B cell (primary cell): ENCODE measurements at regions not wholly inside any gene's neighbourhood (a gene's known extent, or its start where the extent isn't known, plus 50 kb on each side); places are given as distances from the start of the nearest gene placed in this dataset.
"Not testable (repeated sequence)": the region's sequence is repeated elsewhere in the genome, so short reads cannot be mapped to it uniquely, and the experiment has no call there.

ENCODE experiments used
- ATAC-seq: fragments of 200-7000 bp; cut with Tn5 transposase; one replicate; pipeline ENCODE4 v1.10.0; 2021; ENCODE audit warnings: low read depth, mild to moderate bottlenecking, moderate number of reproducible peaks, moderate library complexity
- CTCF ChIA-PET: fragments of 350-600 bp; sonication (Branson Sonifier 250); formaldehyde crosslinking; loops from one replicate; lab custom pipeline; 2021; ENCODE audit warnings: antibody characterized with exemption, inconsistent platforms; lab: Charles Lee
- POLR2A ChIA-PET: fragments of 350-600 bp; sonication (Branson Sonifier 250); formaldehyde crosslinking; loops from one replicate; lab custom pipeline; 2021; ENCODE audit warnings: antibody characterized with exemption; lab: Charles Lee
- DNase-seq: peaks from one replicate; pipeline ENCODE4 v3.0.0; 2013
- H2AFZ ChIP-seq: 2 replicates; pipeline ENCODE4 v1.6.1; 2012; ENCODE audit warnings: mild to moderate bottlenecking, low read depth, low read length; ENCODE audit not compliant: insufficient read depth, poor library complexity, severe bottlenecking
- H3K27ac ChIP-seq, 2 donors: 1 replicate in 1 of 2; 2 replicates in 1 of 2; pipeline ENCODE4 v1.5.1; 2012 to 2013; ENCODE audit warnings: low read length in 2 of 2, mild to moderate bottlenecking in 2 of 2, moderate library complexity in 1 of 2
- H3K27me3 ChIP-seq, 4 experiments: fragments of 200-600 bp in 1 of 4; sonication (generic) in 1 of 4; replicated peaks in 1 of 4; 1 replicate in 2 of 4; 2 replicates in 2 of 4; pipeline versions ENCODE4 v1.6.1 to v1.7.0; 2013 to 2016; ENCODE audit warnings: low read length in 3 of 4, mild to moderate bottlenecking in 2 of 4, mixed read lengths in 1 of 4, moderate library complexity in 1 of 4; ENCODE audit not compliant: insufficient read depth in 4 of 4, control insufficient read depth in 3 of 4; ENCODE audit errors: control extremely low read depth in 1 of 4
- H3K36me3 ChIP-seq, 2 experiments: replicated peaks in 1 of 2; 1 replicate in 1 of 2; 2 replicates in 1 of 2; pipeline versions ENCODE4 v1.6.1 to v1.7.1; 2013; ENCODE audit warnings: low read length in 1 of 2; ENCODE audit not compliant: insufficient read depth in 2 of 2, control insufficient read depth in 1 of 2; ENCODE audit errors: control extremely low read depth in 1 of 2, extremely low read depth in 1 of 2
- H3K4me1 ChIP-seq, 2 donors: fragments of 200-600 bp in 1 of 2; sonication (generic) in 1 of 2; 1 replicate in 1 of 2; 2 replicates in 1 of 2; pipeline versions ENCODE4 v1.5.1 to v1.6.1; 2013 to 2017; ENCODE audit warnings: low read length in 2 of 2; ENCODE audit not compliant: control insufficient read depth in 2 of 2, insufficient read depth in 2 of 2
- H3K4me2 ChIP-seq: replicated peaks from 2 replicates; pipeline ENCODE3; 2012; ENCODE audit warnings: mild to moderate bottlenecking, low read depth, low read length; ENCODE audit not compliant: poor library complexity, severe bottlenecking
- H3K4me3 ChIP-seq, 5 experiments: fragments of 200-600 bp in 1 of 5; sonication (generic) in 1 of 5; 1 replicate in 3 of 5; 2 replicates in 2 of 5; pipeline versions ENCODE4 v1.5.1 to v1.7.0; 2011 to 2016; ENCODE audit warnings: low read length in 4 of 5, mild to moderate bottlenecking in 4 of 5, low read depth in 2 of 5, control low read depth in 1 of 5, moderate library complexity in 1 of 5; ENCODE audit not compliant: insufficient read depth in 1 of 5; ENCODE audit errors: control extremely low read depth in 1 of 5, extremely low read depth in 1 of 5
- H3K79me2 ChIP-seq: fragments of 200-600 bp; sonication (generic); one replicate; pipeline ENCODE4 v1.6.0; 2016; ENCODE audit warnings: low read length; ENCODE audit not compliant: control insufficient read depth, insufficient read depth
- H3K9ac ChIP-seq: fragments of 200-600 bp; sonication (generic); 2 replicates; pipeline ENCODE4 v1.6.1; 2017; ENCODE audit warnings: mild to moderate bottlenecking, low read length, moderate library complexity
- H3K9me3 ChIP-seq, 3 donors: one replicate each; pipeline versions ENCODE4 v1.6.1 to v1.7.1; 2013; ENCODE audit warnings: low read length in 2 of 3; ENCODE audit not compliant: control insufficient read depth in 2 of 3, insufficient read depth in 1 of 3; ENCODE audit errors: control extremely low read depth in 1 of 3
- H4K20me1 ChIP-seq: 2 replicates; pipeline ENCODE4 v1.6.0; 2012; ENCODE audit warnings: mild to moderate bottlenecking, low read length; ENCODE audit not compliant: insufficient read depth, control insufficient read depth, poor library complexity, severe bottlenecking
- H3K27ac Mint-ChIP-seq: one replicate; pipeline ENCODE4 v1.8.0; 2021; ENCODE audit warnings: mixed read lengths
- H3K27me3 Mint-ChIP-seq: one replicate; pipeline ENCODE4 v1.8.0; 2021; ENCODE audit warnings: mixed read lengths
- H3K4me1 Mint-ChIP-seq: one replicate; pipeline ENCODE4 v1.8.0; 2021; ENCODE audit warnings: mixed read lengths
- H3K4me3 Mint-ChIP-seq: one replicate; pipeline ENCODE4 v1.8.0; 2021; ENCODE audit warnings: mixed read lengths
- H3K9me3 Mint-ChIP-seq: one replicate; pipeline ENCODE4 v1.8.0; 2022; ENCODE audit warnings: mixed read lengths; ENCODE audit not compliant: insufficient read depth
- EZH2 ChIP-seq: IDR thresholded peaks from 2 replicates; pipeline ENCODE4 v1.6.1; 2012; ENCODE audit warnings: borderline replicate concordance, low read depth, mild to moderate bottlenecking, moderate library complexity, low read length; ENCODE audit not compliant: insufficient read depth, poor library complexity, severe bottlenecking
- WGBS: methylation state at CpG from one replicate; pipeline ENCODE4 v1.1.5; 2013; ENCODE audit warnings: missing lambda C conversion rate; ENCODE audit not compliant: insufficient coverage; 5-methylcytosine and 5-hydroxymethylcytosine counted together
- intact Hi-C: fragments of 100-400 bp; cut with micrococcal nuclease; formaldehyde crosslinking; loops from one replicate; pipeline ENCODE4 v1.10.0; 2022
- TF ChIP-seq, protein P1 (sequence below): fragments of 200-600 bp; IDR thresholded peaks from one replicate; pipeline ENCODE4 v1.8.0; 2022; ENCODE audit warnings: antibody characterized with exemption, mild to moderate bottlenecking

DNA sequence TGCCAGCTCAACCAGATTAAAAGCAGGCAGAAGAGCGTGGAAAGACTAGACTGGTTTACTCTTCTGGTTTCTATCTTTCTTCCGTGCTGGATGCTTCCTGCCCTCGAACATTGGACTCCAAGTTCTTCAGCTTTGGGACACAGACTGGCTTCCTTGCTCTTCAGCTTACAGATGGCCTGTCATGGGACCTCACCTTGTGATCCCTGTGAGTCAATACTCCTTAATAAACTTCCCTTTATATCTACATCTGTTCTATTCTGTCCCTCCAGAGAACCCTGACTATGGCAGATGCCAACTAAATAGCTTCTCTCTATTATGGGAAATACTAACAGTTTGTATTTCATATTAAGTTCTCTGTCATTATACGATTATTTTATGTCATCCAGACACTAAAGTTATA lies 609.1 kb downstream of the LMO7 start:
- Histone ChIP-seq H3K4me3 (no peak overlapping the region), H3K36me3 (no peaks in the 10 kb centered on the region), H4K20me1 (no peaks in the 10 kb centered on the region), H3K4me2 (no peak overlapping the region), H3K27ac (no peak overlapping the region), H3K27me3 (no peaks in the 10 kb centered on the region), H2AFZ (no peak overlapping the region), H3K9ac (no peak overlapping the region), H3K79me2 (no peaks in the 10 kb centered on the region), H3K9me3 (no peaks in the 10 kb centered on the region), H3K4me1 (no peaks in the 10 kb centered on the region)
- ChIA-PET CTCF (no interaction called here), POLR2A (no interaction called here)
- no peaks in the 10 kb centered on the region for H3K4me1 Mint-ChIP-seq
- no peak overlapping the region for H3K27ac Mint-ChIP-seq
- TF ChIP-seq, protein P1, sequence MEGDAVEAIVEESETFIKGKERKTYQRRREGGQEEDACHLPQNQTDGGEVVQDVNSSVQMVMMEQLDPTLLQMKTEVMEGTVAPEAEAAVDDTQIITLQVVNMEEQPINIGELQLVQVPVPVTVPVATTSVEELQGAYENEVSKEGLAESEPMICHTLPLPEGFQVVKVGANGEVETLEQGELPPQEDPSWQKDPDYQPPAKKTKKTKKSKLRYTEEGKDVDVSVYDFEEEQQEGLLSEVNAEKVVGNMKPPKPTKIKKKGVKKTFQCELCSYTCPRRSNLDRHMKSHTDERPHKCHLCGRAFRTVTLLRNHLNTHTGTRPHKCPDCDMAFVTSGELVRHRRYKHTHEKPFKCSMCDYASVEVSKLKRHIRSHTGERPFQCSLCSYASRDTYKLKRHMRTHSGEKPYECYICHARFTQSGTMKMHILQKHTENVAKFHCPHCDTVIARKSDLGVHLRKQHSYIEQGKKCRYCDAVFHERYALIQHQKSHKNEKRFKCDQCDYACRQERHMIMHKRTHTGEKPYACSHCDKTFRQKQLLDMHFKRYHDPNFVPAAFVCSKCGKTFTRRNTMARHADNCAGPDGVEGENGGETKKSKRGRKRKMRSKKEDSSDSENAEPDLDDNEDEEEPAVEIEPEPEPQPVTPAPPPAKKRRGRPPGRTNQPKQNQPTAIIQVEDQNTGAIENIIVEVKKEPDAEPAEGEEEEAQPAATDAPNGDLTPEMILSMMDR, result no peak
- no peak for TF ChIP-seq EZH2
- ATAC-seq (no peak), DNase-seq (no peak)
- H3K4me3 Mint-ChIP-seq, result no peak overlapping the region
- WGBS, result 65% methylated on average over 3 of the region's 4 CpGs
- intact Hi-C loops, result no loop called here
- peaks cover 2% of the 10 kb centered on the region for H3K27me3 Mint-ChIP-seq
- H3K9me3 Mint-ChIP-seq, result no peaks in the 10 kb centered on the region

DNA sequence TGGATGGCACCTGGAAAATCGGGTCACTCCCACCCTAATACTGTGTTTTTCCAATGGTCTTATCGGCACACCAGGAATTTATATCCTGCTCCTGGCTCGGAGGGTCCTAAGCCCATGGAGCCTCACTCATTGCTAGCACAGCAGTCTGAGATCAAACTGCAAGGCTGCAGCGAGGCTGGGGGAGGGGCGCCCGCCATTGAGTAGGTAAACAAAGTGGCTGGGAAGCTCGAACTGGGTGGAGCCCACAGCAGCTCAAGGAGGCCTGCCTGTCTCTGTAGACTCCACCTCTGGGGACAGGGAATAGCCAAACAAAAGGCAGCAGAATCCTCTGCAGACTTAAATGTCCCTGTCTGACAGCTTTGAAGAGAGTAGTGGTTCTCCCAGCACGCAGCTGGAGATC lies 607.0 kb downstream of the LMO7 start:
- not testable (repeated sequence) for H3K9me3 Mint-ChIP-seq, H3K4me1 Mint-ChIP-seq

More for the DNA sequence above, 607.0 kb downstream of the LMO7 start:
- H3K4me3 ChIP-seq, H3K4me2 ChIP-seq, H3K36me3 ChIP-seq, POLR2A ChIA-PET, H3K79me2 ChIP-seq, ATAC-seq, intact Hi-C loops, H3K4me1 ChIP-seq, H3K27ac Mint-ChIP-seq, H3K27me3 Mint-ChIP-seq, DNase-seq, H4K20me1 ChIP-seq, CTCF ChIA-PET, H3K27me3 ChIP-seq, H3K9ac ChIP-seq, H3K27ac ChIP-seq, H3K9me3 ChIP-seq, H2AFZ ChIP-seq, H3K4me3 Mint-ChIP-seq: not testable (repeated sequence)
- WGBS, result 93% methylated on average over 6 of the region's 8 CpGs
